ENCODE measurements at regions not wholly inside any gene's neighbourhood (a gene's known extent, or its start where the extent isn't known, plus 50 kb on each side); places are given as distances from the start of the nearest gene placed in this dataset.

- Histone ChIP-seq H3K9me3 (peaks cover 0 to 11% (median 5%) of the 10 kb centered on the region in 8 donors), H3K27me3 (replicated peaks in 1 of 7) (no peaks in the 10 kb centered on the region), H3K4me1 (peaks cover 0 to 4% (median 0%) of the 10 kb centered on the region in 6 donors), H3K36me3 (no peaks in the 10 kb centered on the region), H3K4me3 (no peak overlapping the region), H3K27ac (no peak overlapping the region)
- DNase-seq = no peak
- intact Hi-C loops (cut with DNase I; ENCODE audit: low total_unique reads) = no loop called here
- TF ChIP-seq POLR2AphosphoS5 (IDR thresholded peaks at IDR 0.05) = no peak
- no peak for TF ChIP-seq CTCF (IDR thresholded peaks at IDR 0.05 in 8 of 11, conservative IDR thresholded peaks at IDR 0.05 in 3 of 11)
- TF ChIP-seq POLR2A (IDR thresholded peaks at IDR 0.05) = no peak
- WGBS, 5 donors = 33 to 71% (median 64%) methylated on average over 1 of the region's 1 CpG
These were observed 229.2 kb upstream of the ZPLD1 start for GRCh38 chr3:102205647-102206046.

GRCh38 chr3:102206511-102207031 lies 228.2 kb upstream of the ZPLD1 start:
- H3K9me3 ChIP-seq = peaks cover 0 to 11% (median 5%) of the 10 kb centered on the region in 8 donors
- no peaks in the 10 kb centered on the region for H3K27me3 ChIP-seq (replicated peaks in 1 of 7)
- WGBS, 5 donors = 63 to 70% (median 64%) methylated on average over 3 to 4 of the region's 4 CpGs
- no peaks in the 10 kb centered on the region for H3K36me3 ChIP-seq
- TF ChIP-seq CTCF (IDR thresholded peaks at IDR 0.05 in 8 of 11, conservative IDR thresholded peaks at IDR 0.05 in 3 of 11) (no peak), POLR2A (IDR thresholded peaks at IDR 0.05) (no peak), POLR2AphosphoS5 (IDR thresholded peaks at IDR 0.05) (no peak)
- no peak overlapping the region for H3K4me3 ChIP-seq
- intact Hi-C loops (cut with DNase I; ENCODE audit: low total_unique reads) = no loop called here
- DNase-seq = no peak
- no peak overlapping the region for H3K27ac ChIP-seq
- peaks cover 0 to 4% (median 0%) of the 10 kb centered on the region in 6 donors for H3K4me1 ChIP-seq

- TF ChIP-seq CTCF (IDR thresholded peaks at IDR 0.05 in 8 of 11, conservative IDR thresholded peaks at IDR 0.05 in 3 of 11) (no peak), POLR2AphosphoS5 (IDR thresholded peaks at IDR 0.05) (no peak), POLR2A (IDR thresholded peaks at IDR 0.05) (no peak)
- Histone ChIP-seq H3K4me3 (no peak overlapping the region), H3K36me3 (no peaks in the 10 kb centered on the region), H3K4me1 (peaks cover 0 to 4% (median 0%) of the 10 kb centered on the region in 6 donors), H3K27ac (no peak overlapping the region), H3K27me3 (replicated peaks in 1 of 7) (no peaks in the 10 kb centered on the region), H3K9me3 (peaks cover 0 to 11% (median 5%) of the 10 kb centered on the region in 8 donors)
- WGBS, 5 donors = 79 to 94% (median 85%) methylated on average over 3 of the region's 3 CpGs
- DNase-seq = no peak
- intact Hi-C loops (cut with DNase I; ENCODE audit: low total_unique reads) = no loop called here
These were observed 227.7 kb upstream of the ZPLD1 start for GRCh38 chr3:102207151-102207571.

GRCh38 chr3:102215166-102215565 lies 219.6 kb upstream of the ZPLD1 start:
- Histone ChIP-seq H3K4me3 (no peak overlapping the region), H3K27ac (no peak overlapping the region), H3K4me1 (no peaks in the 10 kb centered on the region), H3K36me3 (no peaks in the 10 kb centered on the region), H3K27me3 (replicated peaks in 1 of 7) (no peaks in the 10 kb centered on the region), H3K9me3 (peaks cover 0 to 5% (median 0%) of the 10 kb centered on the region in 8 donors)
- WGBS, 5 donors = 82 to 90% (median 85%) methylated on average over 2 of the region's 2 CpGs
- intact Hi-C loops (cut with DNase I; ENCODE audit: low total_unique reads) = no loop called here
- TF ChIP-seq POLR2AphosphoS5 (IDR thresholded peaks at IDR 0.05) (no peak), POLR2A (IDR thresholded peaks at IDR 0.05) (no peak), CTCF (IDR thresholded peaks at IDR 0.05 in 8 of 11, conservative IDR thresholded peaks at IDR 0.05 in 3 of 11) (no peak)
- DNase-seq = no peak

All from spleen (tissue), 11 donors.